ENCODE measurements at regions not wholly inside any gene's neighbourhood (a gene's known extent, or its start where the extent isn't known, plus 50 kb on each side); places are given as distances from the start of the nearest gene placed in this dataset.

- peak; percentile 58 for ATAC-seq
Measured at GRCh38 chr7:94250124-94250523, 144.6 kb upstream of the COL1A2 start.

GRCh38 chr7:94250987-94251386 lies 143.7 kb upstream of the COL1A2 start:
- intact Hi-C loops (cut with DNase I): no loop called here
- Histone ChIP-seq H3K4me1 (no peaks in the 10 kb centered on the region), H3K27ac (no peak overlapping the region), H3K36me3 (no peaks in the 10 kb centered on the region), H3K4me3 (no peak overlapping the region), H3K9me3 (no peaks in the 10 kb centered on the region), H3K27me3 (no peaks in the 10 kb centered on the region)
- ATAC-seq (no peak), DNase-seq (no peak)
- TF ChIP-seq CTCF (IDR thresholded peaks at IDR 0.05): no peak

More at GRCh38 chr7:94250124-94250523, 144.6 kb upstream of the COL1A2 start:
- H3K4me3 ChIP-seq: no peak overlapping the region
- H3K4me1 ChIP-seq: no peaks in the 10 kb centered on the region
- DNase-seq: no peak
- no peak for TF ChIP-seq CTCF (IDR thresholded peaks at IDR 0.05)
- H3K9me3 ChIP-seq: no peaks in the 10 kb centered on the region
- H3K27ac ChIP-seq: no peak overlapping the region
- H3K27me3 ChIP-seq: no peaks in the 10 kb centered on the region
- no peaks in the 10 kb centered on the region for H3K36me3 ChIP-seq
- intact Hi-C loops (cut with DNase I): no loop called here

GRCh38 chr7:94252124-94252523 lies 142.6 kb upstream of the COL1A2 start:
- no peaks in the 10 kb centered on the region for H3K27me3 ChIP-seq

GRCh38 chr7:94252971-94253370 lies 141.7 kb upstream of the COL1A2 start:
- no peak for TF ChIP-seq CTCF (IDR thresholded peaks at IDR 0.05)
- Histone ChIP-seq H3K27me3 (no peaks in the 10 kb centered on the region), H3K9me3 (no peaks in the 10 kb centered on the region), H3K27ac (no peak overlapping the region), H3K4me3 (no peak overlapping the region), H3K4me1 (no peaks in the 10 kb centered on the region), H3K36me3 (no peaks in the 10 kb centered on the region)
- DNase-seq: no peak
- intact Hi-C loops (cut with DNase I): no loop called here
- no peak for ATAC-seq

More at GRCh38 chr7:94252124-94252523, 142.6 kb upstream of the COL1A2 start:
- H3K36me3 ChIP-seq: no peaks in the 10 kb centered on the region
- TF ChIP-seq CTCF (IDR thresholded peaks at IDR 0.05): no peak
- no peak overlapping the region for H3K27ac ChIP-seq
- intact Hi-C loops (cut with DNase I): no loop called here
- H3K4me1 ChIP-seq: no peaks in the 10 kb centered on the region
- no peak overlapping the region for H3K4me3 ChIP-seq
- H3K9me3 ChIP-seq: no peaks in the 10 kb centered on the region
- ATAC-seq: no peak
- DNase-seq: no peak

- H3K27ac ChIP-seq: no peak overlapping the region
- intact Hi-C loops (cut with DNase I): no loop called here
- DNase-seq: no peak
- ATAC-seq: no peak
- H3K9me3 ChIP-seq: no peaks in the 10 kb centered on the region
- H3K36me3 ChIP-seq: no peaks in the 10 kb centered on the region
- no peak overlapping the region for H3K4me3 ChIP-seq
- no peak for TF ChIP-seq CTCF (IDR thresholded peaks at IDR 0.05)
- H3K27me3 ChIP-seq: no peaks in the 10 kb centered on the region
- H3K4me1 ChIP-seq: no peaks in the 10 kb centered on the region
Measured at GRCh38 chr7:94253686-94254085, 141.0 kb upstream of the COL1A2 start.

Measured in left lung (tissue), 4 donors.